ENCODE measurements at regions not wholly inside any gene's neighbourhood (a gene's known extent, or its start where the extent isn't known, plus 50 kb on each side); places are given as distances from the start of the nearest gene placed in this dataset.

- H3K4me1 ChIP-seq: peaks cover 0 to 8% (median 6%) of the 10 kb centered on the region in 10 experiments; a peak in 6 of 20 replicates
- H3K27ac ChIP-seq: no peak overlapping the region
- H3K36me3 ChIP-seq: no peaks in the 10 kb centered on the region
- H3K4me3 ChIP-seq: no peak overlapping the region
- H3K9me3 ChIP-seq (replicated peaks in 1 of 11): no peaks in the 10 kb centered on the region
- peak overlapping the region in 7 of 11 experiments; percentile 9 to 27 (median 21); a peak in 6 of 22 replicates for H3K4me2 ChIP-seq
- no peaks in the 10 kb centered on the region for H3K27me3 ChIP-seq
- no peaks in the 10 kb centered on the region for H4K20me1 ChIP-seq
- no peak for TF ChIP-seq Cebpa-rat (IDR thresholded peaks at IDR 0.05)
- H3K9ac ChIP-seq: no peak overlapping the region
Observed at GRCh38 chr2:176446718-176447414, 177.6 kb downstream of the MTX2 start.

GRCh38 chr2:176447616-176448015 lies 178.4 kb downstream of the MTX2 start:
- TF ChIP-seq Cebpa-rat (IDR thresholded peaks at IDR 0.05): 0 out of 22 replicates have a peak, but pooled peaks of 1 of the 11 experiments have one; percentile 9
- no peak overlapping the region for H3K4me3 ChIP-seq
- no peaks in the 10 kb centered on the region for H3K27me3 ChIP-seq
- no peak overlapping the region for H3K4me2 ChIP-seq
- H3K27ac ChIP-seq: no peak overlapping the region
- H3K4me1 ChIP-seq: peaks cover 0 to 8% (median 6%) of the 10 kb centered on the region in 10 experiments; a peak in 6 of 20 replicates
- H3K36me3 ChIP-seq: no peaks in the 10 kb centered on the region
- H4K20me1 ChIP-seq: no peaks in the 10 kb centered on the region
- H3K9ac ChIP-seq: no peak overlapping the region
- no peaks in the 10 kb centered on the region for H3K9me3 ChIP-seq (replicated peaks in 1 of 11)

DNA sequence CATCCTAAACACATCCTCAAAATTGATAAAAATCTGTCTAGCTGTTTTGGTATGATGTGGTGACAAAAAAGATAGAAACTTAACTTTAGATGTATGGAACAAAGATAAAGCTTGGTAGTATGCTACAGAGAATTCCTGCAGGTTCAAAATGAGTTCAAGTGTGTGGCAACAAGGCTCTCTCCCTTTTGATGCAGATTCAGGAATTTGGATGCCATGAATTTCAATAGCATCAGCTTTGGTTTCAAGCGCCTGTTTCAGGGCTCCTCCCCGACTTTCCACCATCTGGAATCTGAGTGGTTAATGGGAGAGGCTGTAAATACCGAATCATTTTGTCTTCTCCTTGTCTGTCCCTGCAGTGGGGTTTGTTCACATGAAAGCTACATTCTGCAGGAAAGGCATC lies 180.6 kb downstream of the MTX2 start:
- no peak for TF ChIP-seq Cebpa-rat (IDR thresholded peaks at IDR 0.05)
- Histone ChIP-seq H3K36me3 (no peaks in the 10 kb centered on the region), H3K27me3 (no peaks in the 10 kb centered on the region), H3K9ac (no peak overlapping the region), H3K4me1 (peaks cover 0 to 8% (median 6%) of the 10 kb centered on the region in 10 experiments; a peak in 6 of 20 replicates), H3K9me3 (replicated peaks in 1 of 11) (no peaks in the 10 kb centered on the region), H3K4me3 (no peak overlapping the region), H4K20me1 (no peaks in the 10 kb centered on the region), H3K4me2 (no peak overlapping the region), H3K27ac (no peak overlapping the region)

- no peak overlapping the region for H3K9ac ChIP-seq
Observed at GRCh38 chr2:176453784-176454183, 184.5 kb downstream of the MTX2 start.

GRCh38 chr2:176454893-176455815 lies 185.9 kb downstream of the MTX2 start:
- H3K27ac ChIP-seq: no peak overlapping the region
- H4K20me1 ChIP-seq: no peaks in the 10 kb centered on the region
- H3K27me3 ChIP-seq: no peaks in the 10 kb centered on the region
- H3K4me2 ChIP-seq: peak overlapping the region in 10 of 11 experiments; percentile 3 to 60 (median 23); a peak in 10 of 22 replicates
- TF ChIP-seq Cebpa-rat (IDR thresholded peaks at IDR 0.05): no peak
- H3K4me3 ChIP-seq: no peak overlapping the region
- no peaks in the 10 kb centered on the region for H3K36me3 ChIP-seq
- no peak overlapping the region for H3K9ac ChIP-seq
- H3K9me3 ChIP-seq (replicated peaks in 1 of 11): no peaks in the 10 kb centered on the region
- H3K4me1 ChIP-seq: peaks cover 0 to 10% (median 8%) of the 10 kb centered on the region in 10 experiments; a peak in 16 of 20 replicates

More at GRCh38 chr2:176453784-176454183, 184.5 kb downstream of the MTX2 start:
- no peaks in the 10 kb centered on the region for H3K9me3 ChIP-seq (replicated peaks in 1 of 11)
- H3K4me1 ChIP-seq: peaks cover 0 to 10% (median 8%) of the 10 kb centered on the region in 10 experiments; a peak in 16 of 20 replicates
- no peak for TF ChIP-seq Cebpa-rat (IDR thresholded peaks at IDR 0.05)
- H3K27ac ChIP-seq: no peak overlapping the region
- H3K27me3 ChIP-seq: no peaks in the 10 kb centered on the region
- no peaks in the 10 kb centered on the region for H3K36me3 ChIP-seq
- no peaks in the 10 kb centered on the region for H4K20me1 ChIP-seq
- H3K4me3 ChIP-seq: no peak overlapping the region
- no peak overlapping the region for H3K4me2 ChIP-seq

DNA sequence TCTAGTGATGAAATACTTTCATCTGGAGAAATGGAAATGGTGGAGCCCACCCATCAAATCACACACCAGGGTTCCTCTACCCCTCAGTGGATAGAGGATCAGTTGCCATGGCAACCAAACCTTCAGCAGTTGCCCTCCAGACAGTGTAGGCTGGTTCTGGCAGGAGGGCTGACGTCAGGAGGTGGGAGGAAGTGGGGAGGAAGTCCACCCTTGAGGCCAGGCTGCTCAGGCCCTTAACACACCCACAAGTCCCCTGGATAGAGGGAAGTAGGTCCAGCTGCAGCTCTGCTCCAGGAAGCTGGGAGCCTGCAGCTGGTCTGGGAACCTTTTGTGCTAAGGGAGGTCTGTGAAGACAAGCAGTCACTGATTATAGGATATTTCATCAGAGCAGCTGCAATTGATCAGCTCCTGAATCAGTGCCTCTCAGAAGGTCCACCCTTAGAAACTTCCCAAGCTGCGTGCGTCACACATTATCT lies 186.6 kb downstream of the MTX2 start:
- H3K4me1 ChIP-seq: peaks cover 0 to 10% (median 8%) of the 10 kb centered on the region in 10 experiments; a peak in 16 of 20 replicates
- H3K27me3 ChIP-seq: no peaks in the 10 kb centered on the region
- no peaks in the 10 kb centered on the region for H4K20me1 ChIP-seq
- no peaks in the 10 kb centered on the region for H3K9me3 ChIP-seq (replicated peaks in 1 of 11)
- no peak overlapping the region for H3K27ac ChIP-seq
- no peak overlapping the region for H3K4me3 ChIP-seq
- H3K4me2 ChIP-seq: peak overlapping the region; percentile 3 to 60 (median 29); a peak in 16 of 22 replicates
- H3K36me3 ChIP-seq: no peaks in the 10 kb centered on the region
- TF ChIP-seq Cebpa-rat (IDR thresholded peaks at IDR 0.05): no peak
- H3K9ac ChIP-seq: no peak overlapping the region

GRCh38 chr2:176457481-176457880 lies 188.2 kb downstream of the MTX2 start:
- H3K36me3 ChIP-seq: no peaks in the 10 kb centered on the region
- no peak overlapping the region for H3K27ac ChIP-seq
- H3K9ac ChIP-seq: no peak overlapping the region
- H3K27me3 ChIP-seq: no peaks in the 10 kb centered on the region
- H3K4me2 ChIP-seq: no peak overlapping the region
- no peak for TF ChIP-seq Cebpa-rat (IDR thresholded peaks at IDR 0.05)
- peaks cover 0 to 10% (median 8%) of the 10 kb centered on the region in 10 experiments; a peak in 16 of 20 replicates for H3K4me1 ChIP-seq
- H3K9me3 ChIP-seq (replicated peaks in 1 of 11): no peaks in the 10 kb centered on the region
- H4K20me1 ChIP-seq: no peaks in the 10 kb centered on the region
- H3K4me3 ChIP-seq: no peak overlapping the region

DNA sequence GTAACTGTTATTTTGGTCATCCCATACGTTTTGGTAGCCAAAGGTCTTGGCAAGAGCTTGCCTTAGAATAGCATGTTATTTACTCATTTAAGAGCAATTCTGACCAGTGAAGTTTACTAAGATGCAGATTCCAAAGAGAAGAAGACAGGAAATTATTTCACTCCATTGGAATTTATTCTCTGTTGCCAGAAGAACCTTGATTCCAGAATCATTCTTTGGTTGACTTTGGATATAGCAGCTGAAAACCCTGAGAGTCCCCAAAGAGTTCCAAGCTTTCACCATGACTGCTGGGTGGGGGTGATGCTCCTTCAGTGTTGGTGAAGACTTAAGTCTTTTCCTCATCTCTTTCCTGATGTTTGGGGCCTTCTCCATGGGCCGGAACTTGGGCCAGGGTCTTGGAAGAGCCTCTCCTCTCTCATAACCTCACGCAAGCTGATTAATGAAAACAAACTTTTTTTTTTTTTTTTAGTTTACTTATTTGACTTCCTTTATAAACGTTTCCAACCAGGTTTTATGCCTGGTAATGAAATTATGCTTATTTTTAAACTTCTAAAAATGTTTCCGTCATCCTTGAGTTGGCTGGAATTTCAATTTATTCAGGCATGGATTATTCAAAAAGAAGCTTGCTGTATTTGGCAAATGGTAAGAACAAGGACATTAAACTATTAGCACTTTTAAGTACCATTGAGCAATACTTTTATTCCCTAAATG lies 192.0 kb downstream of the MTX2 start:
- no peaks in the 10 kb centered on the region for H4K20me1 ChIP-seq
- no peaks in the 10 kb centered on the region for H3K27me3 ChIP-seq
- no peak overlapping the region for H3K27ac ChIP-seq

More for the DNA sequence above, 192.0 kb downstream of the MTX2 start:
- H3K9ac ChIP-seq: no peak overlapping the region
- no peak overlapping the region for H3K4me3 ChIP-seq
- no peak for TF ChIP-seq Cebpa-rat (IDR thresholded peaks at IDR 0.05)
- peaks cover 0 to 1% (median under 1%) of the 10 kb centered on the region in 10 experiments; a peak in 7 of 20 replicates for H3K4me1 ChIP-seq
- H3K4me2 ChIP-seq: no peak overlapping the region
- H3K36me3 ChIP-seq: no peaks in the 10 kb centered on the region
- H3K9me3 ChIP-seq (replicated peaks in 1 of 11): no peaks in the 10 kb centered on the region
